ENCODE measurements at regions not wholly inside any gene's neighbourhood (a gene's known extent, or its start where the extent isn't known, plus 50 kb on each side); places are given as distances from the start of the nearest gene placed in this dataset.

GRCh38 chr3:74847093-74847492 lies 232.6 kb upstream of the CNTN3 start:
- Histone ChIP-seq H3K9ac (ENCODE audit: extremely low read depth, insufficient read length, low read length) (no peak overlapping the region), H3K27ac (ENCODE audit: insufficient read length, low read depth, low read length) (no peak overlapping the region), H3K4ac (ENCODE audit: low read depth, low read length) (no peak overlapping the region), H3K79me2 (ENCODE audit: insufficient read depth, low read length) (no peaks in the 10 kb centered on the region), H3K56ac (ENCODE audit: insufficient read length, low read depth, low read length) (no peak overlapping the region), H3K14ac (ENCODE audit: insufficient read depth, low read length) (no peak overlapping the region), H2AK5ac (ENCODE audit: insufficient read length, low read length) (no peak overlapping the region), H4K20me1 (ENCODE audit: control insufficient read depth, insufficient read depth, insufficient read length) (no peaks in the 10 kb centered on the region), H3K79me1 (ENCODE audit: insufficient read depth, low read depth, low read length, poor library complexity, severe bottlenecking) (no peaks in the 10 kb centered on the region), H2BK12ac (ENCODE audit: insufficient read length, low read depth, low read length) (no peak overlapping the region), H3K27me3 (ENCODE audit: insufficient read depth, low read length) (no peaks in the 10 kb centered on the region), H4K91ac (ENCODE audit: insufficient read length, low read depth, low read length) (no peak overlapping the region), H3K23ac (ENCODE audit: insufficient read length, low read depth, low read length) (no peak overlapping the region), H3K4me2 (ENCODE audit: insufficient read depth, insufficient read length, low read length) (no peak overlapping the region), H2BK20ac (ENCODE audit: low read depth, low read length, poor library complexity, severe bottlenecking) (no peak overlapping the region), H4K8ac (replicated peaks; ENCODE audit: insufficient read length, low read depth, low read length) (no peak overlapping the region), H4K5ac (ENCODE audit: insufficient read length, low read depth, low read length) (no peak overlapping the region), H2BK5ac (ENCODE audit: insufficient read length, low read length) (no peak overlapping the region), H3K23me2 (ENCODE audit: insufficient read length, low read depth, low read length, poor library complexity, severe bottlenecking) (no peaks in the 10 kb centered on the region), H2BK15ac (ENCODE audit: low read depth, low read length) (no peak overlapping the region), H3K9me3 (ENCODE audit: control insufficient read depth, low read depth, low read length) (no peaks in the 10 kb centered on the region), H2AFZ (ENCODE audit: low read length) (no peak overlapping the region), H3K18ac (ENCODE audit: insufficient read length, low read depth, low read length) (no peak overlapping the region), H3T11ph (ENCODE audit: low read length) (no peak overlapping the region), H3K4me1 (ENCODE audit: insufficient read depth, low read length) (no peaks in the 10 kb centered on the region; the same call in 1 of the 2 replicates), H2BK120ac (ENCODE audit: low read depth, low read length, poor library complexity, severe bottlenecking) (no peak overlapping the region)
- Mint-ChIP-seq H3K27ac (no peak overlapping the region), H3K4me3 (no peak overlapping the region), H3K4me1 (peaks cover 7 to 8% of the 10 kb centered on the region in 2 experiments; a peak in 3 of 4 replicates), H3K9me3 (no peaks in the 10 kb centered on the region), H3K36me3 (ENCODE audit: insufficient read depth in 1 of 3, low read depth in 3 of 3) (no peaks in the 10 kb centered on the region), H3K27me3 (ENCODE audit: low read depth) (no peaks in the 10 kb centered on the region)
- no CpG with 5 or more reads among the region's 4 CpGs for WGBS (ENCODE audit: extremely low coverage, insufficient read length, low lambda C conversion rate)
- no peak for TF ChIP-seq CTCF (conservative IDR thresholded peaks at IDR 0.05)
- no peak for DNase-seq

Measured in H9 (cell line).